ENCODE measurements at regions not wholly inside any gene's neighbourhood (a gene's known extent, or its start where the extent isn't known, plus 50 kb on each side); places are given as distances from the start of the nearest gene placed in this dataset.

- no peak overlapping the region for H3K4me3 ChIP-seq (ENCODE audit: low read length)
- TF ChIP-seq CTCF (conservative IDR thresholded peaks at IDR 0.05; ENCODE audit: low read length) = no peak
- DNase-seq (ENCODE audit: low read depth) = no peak
Measured at GRCh38 chr13:99027661-99028425, 50.0 kb upstream of the DOCK9 start.

- peak; percentile 5; the same call in 1 of the 2 replicates for TF ChIP-seq CTCF (conservative IDR thresholded peaks at IDR 0.05; ENCODE audit: low read length)
- no peak overlapping the region for H3K4me3 ChIP-seq (ENCODE audit: low read length)
- no peak for DNase-seq (ENCODE audit: low read depth)
Measured at GRCh38 chr13:99028890-99029289, 51.0 kb upstream of the DOCK9 start.

DNA sequence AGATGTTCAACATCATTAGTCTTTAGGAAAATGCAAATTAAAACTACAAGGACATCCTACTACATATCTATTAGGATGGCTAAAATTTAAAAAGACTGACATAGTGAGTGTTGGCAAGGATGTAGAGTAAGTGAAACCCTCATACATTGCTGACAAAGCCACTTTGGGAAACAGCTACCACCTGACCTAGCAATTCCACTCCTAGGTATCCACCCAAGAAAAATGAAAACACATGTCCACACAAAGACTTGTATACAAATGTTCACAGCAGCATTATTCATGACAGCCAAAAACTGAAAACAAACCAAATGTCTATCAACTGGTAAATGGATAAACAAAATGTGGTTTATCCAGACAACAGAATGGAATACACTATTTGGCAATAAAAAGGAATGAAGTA, 51.7 kb upstream of the DOCK9 start:
- DNase-seq (ENCODE audit: low read depth) = no peak
- H3K4me3 ChIP-seq (ENCODE audit: low read length) = no peak overlapping the region
- no peak for TF ChIP-seq CTCF (conservative IDR thresholded peaks at IDR 0.05; ENCODE audit: low read length)

- no peak for TF ChIP-seq CTCF (conservative IDR thresholded peaks at IDR 0.05; ENCODE audit: low read length)
- peak; percentile 22 for DNase-seq (ENCODE audit: low read depth)
- no peak overlapping the region for H3K4me3 ChIP-seq (ENCODE audit: low read length)
Measured at GRCh38 chr13:99030326-99030725, 52.5 kb upstream of the DOCK9 start.

- H3K4me3 ChIP-seq (ENCODE audit: low read length) = no peak overlapping the region
- TF ChIP-seq CTCF (conservative IDR thresholded peaks at IDR 0.05; ENCODE audit: low read length) = no peak
- no peak for DNase-seq (ENCODE audit: low read depth)
Measured at GRCh38 chr13:99031832-99032231, 54.0 kb upstream of the DOCK9 start.

- H3K4me3 ChIP-seq (ENCODE audit: low read length) = no peak overlapping the region
- DNase-seq (ENCODE audit: low read depth) = peak; percentile 36
- TF ChIP-seq CTCF (conservative IDR thresholded peaks at IDR 0.05; ENCODE audit: low read length) = peak; percentile 73
Measured at GRCh38 chr13:99033814-99034213, 56.0 kb upstream of the DOCK9 start.

- no peak for DNase-seq (ENCODE audit: low read depth)
- H3K4me3 ChIP-seq (ENCODE audit: low read length) = no peak overlapping the region
- no peak for TF ChIP-seq CTCF (conservative IDR thresholded peaks at IDR 0.05; ENCODE audit: low read length)
Measured at GRCh38 chr13:99034333-99035085, 56.6 kb upstream of the DOCK9 start.

All from AG10803 (cell line).